ENCODE measurements at regions not wholly inside any gene's neighbourhood (a gene's known extent, or its start where the extent isn't known, plus 50 kb on each side); places are given as distances from the start of the nearest gene placed in this dataset.

DNA sequence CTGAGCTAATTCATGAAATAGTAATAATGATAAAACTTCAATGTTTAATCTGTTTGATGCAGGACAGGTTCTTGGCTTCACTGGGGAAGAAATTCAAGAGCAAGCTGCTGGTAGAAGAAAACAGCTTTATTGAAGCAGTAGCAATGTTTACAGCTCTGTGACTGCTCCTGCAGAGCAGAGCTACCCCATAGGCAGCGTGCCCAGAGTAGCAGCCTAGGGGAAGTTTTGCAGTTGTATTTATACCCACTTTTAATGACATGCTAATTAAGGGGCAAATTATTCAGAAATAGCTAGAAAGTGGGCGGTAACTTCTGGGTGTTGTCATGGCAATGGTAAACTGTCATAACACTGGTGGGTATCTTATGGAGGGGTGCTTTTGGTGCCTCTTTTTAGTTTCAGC is 518.0 kb downstream of the RFPL4B start:
- POLR2A ChIA-PET = no interaction called here
- TF ChIP-seq POLR2AphosphoS5 (IDR thresholded peaks at IDR 0.05; ENCODE audit: low read depth, low read length) (no peak), TCF7L2 (IDR thresholded peaks at IDR 0.05; ENCODE audit: low read depth, low read length) (no peak), SIN3A (IDR thresholded peaks at IDR 0.05; ENCODE audit: borderline replicate concordance, insufficient read depth, low read depth, low read length) (no peak), CTCF (IDR thresholded peaks at IDR 0.05) (no peak), REST (IDR thresholded peaks at IDR 0.05; ENCODE audit: insufficient read depth in 1 of 2, low read depth in 2 of 2, low read length in 1 of 2) (no peak)
- Histone ChIP-seq H3K36me3 (ENCODE audit: control insufficient read depth, insufficient read depth, low read length) (no peaks in the 10 kb centered on the region), H3K4me3 (ENCODE audit: low read depth in 2 of 2, low read length in 2 of 2) (no peak overlapping the region), H3K4me1 (ENCODE audit: control insufficient read depth, insufficient read depth, low read length) (no peaks in the 10 kb centered on the region), H3K27ac (ENCODE audit: low read length) (no peak overlapping the region), H3K27me3 (ENCODE audit: control insufficient read depth, insufficient read depth, low read length) (no peaks in the 10 kb centered on the region), H3K9me3 (ENCODE audit: control insufficient read depth, insufficient read depth, low read depth, low read length) (no peaks in the 10 kb centered on the region)
- no peak for DNase-seq (ENCODE audit: low read depth, low spot score)
- in situ Hi-C loops (cut with HindIII; ENCODE audit: low pct_unique_long_range_greater_than_20kb, low sequenced_read_pairs) (no loop called here), intact Hi-C loops (cut with micrococcal nuclease; ENCODE audit: unreplicated experiment) (no loop called here)
- CTCF ChIA-PET = interaction anchor here (0.6 kb wide), 1 partner anchor 559 kb away, joined by 3 read pairs; no protein-coding TSS in a partner anchor
- BruUV-seq (replicated peaks) = no TSS peak
- no peak for ATAC-seq

DNA sequence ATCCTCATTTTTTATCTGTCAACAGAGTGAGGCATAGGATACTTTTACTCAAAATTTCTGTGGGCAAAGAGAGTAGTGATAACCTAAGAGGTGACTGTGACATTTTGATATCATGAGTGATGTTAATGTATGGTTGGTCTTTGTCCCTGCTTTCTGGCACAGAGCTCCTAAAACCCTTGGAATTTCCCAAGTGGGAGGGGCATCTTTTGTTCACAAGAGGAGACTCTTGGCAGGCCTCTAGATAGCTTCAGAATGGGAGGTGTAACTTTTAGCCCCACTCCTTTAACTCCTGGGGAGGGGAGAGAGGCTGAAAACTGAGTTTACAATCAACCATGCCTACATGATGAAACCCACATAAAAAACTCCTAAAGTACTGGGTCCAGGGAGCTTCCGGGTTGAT is 527.8 kb downstream of the RFPL4B start:
- Histone ChIP-seq H3K27me3 (ENCODE audit: control insufficient read depth, insufficient read depth, low read length) (no peaks in the 10 kb centered on the region), H3K36me3 (ENCODE audit: control insufficient read depth, insufficient read depth, low read length) (no peaks in the 10 kb centered on the region), H3K9me3 (ENCODE audit: control insufficient read depth, insufficient read depth, low read depth, low read length) (no peaks in the 10 kb centered on the region), H3K27ac (ENCODE audit: low read length) (no peak overlapping the region), H3K4me3 (ENCODE audit: low read depth in 2 of 2, low read length in 2 of 2) (no peak overlapping the region), H3K4me1 (ENCODE audit: control insufficient read depth, insufficient read depth, low read length) (no peaks in the 10 kb centered on the region)
- ChIA-PET POLR2A (no interaction called here), CTCF (no interaction called here)
- DNase-seq (ENCODE audit: low read depth, low spot score) (no peak), ATAC-seq (no peak)
- BruUV-seq (replicated peaks) = no TSS peak
- intact Hi-C loops (cut with micrococcal nuclease; ENCODE audit: unreplicated experiment) = no loop called here
- in situ Hi-C loops (cut with HindIII; ENCODE audit: low pct_unique_long_range_greater_than_20kb, low sequenced_read_pairs) = no loop called here
- TF ChIP-seq SIN3A (IDR thresholded peaks at IDR 0.05; ENCODE audit: borderline replicate concordance, insufficient read depth, low read depth, low read length) = no peak
- TF ChIP-seq POLR2AphosphoS5 (IDR thresholded peaks at IDR 0.05; ENCODE audit: low read depth, low read length) = no peak
- TF ChIP-seq TCF7L2 (IDR thresholded peaks at IDR 0.05; ENCODE audit: low read depth, low read length) = no peak
- no peak for TF ChIP-seq CTCF (IDR thresholded peaks at IDR 0.05)
- no peak for TF ChIP-seq REST (IDR thresholded peaks at IDR 0.05; ENCODE audit: insufficient read depth in 1 of 2, low read depth in 2 of 2, low read length in 1 of 2)
